A549 (cell line): ENCODE measurements at regions not wholly inside any gene's neighbourhood (a gene's known extent, or its start where the extent isn't known, plus 50 kb on each side); places are given as distances from the start of the nearest gene placed in this dataset.

Experiments used
- CTCF ChIP-seq: fragments of >200 bp; sonication (Bioruptor Twin); formaldehyde crosslinking; IDR thresholded peaks from 3 replicates; pipeline ENCODE4 v1.5.1; 2016
- EP300 ChIP-seq, 2 experiments: fragments of >200 bp; sonication (Bioruptor Twin); formaldehyde crosslinking; IDR thresholded peaks; 2 replicates in 1 of 2; 3 replicates in 1 of 2; pipeline ENCODE4 v1.6.1; 2016 to 2017
- RAD21 ChIP-seq, 2 experiments: fragments of >200 bp in 1 of 2; sonication (Bioruptor Twin) in 1 of 2; formaldehyde crosslinking in 1 of 2; IDR thresholded peaks in 1 of 2; conservative IDR thresholded peaks in 1 of 2; 2 replicates in 1 of 2; 3 replicates in 1 of 2; pipeline ENCODE4 v1.6.1; 2012 to 2018; ENCODE audit warnings: inconsistent platforms in 1 of 2
- RFX5 ChIP-seq: fragments of 450-650 bp; IDR thresholded peaks from 2 replicates; pipeline ENCODE4 v1.7.1; 2014; ENCODE audit warnings: antibody characterized with exemption, mild to moderate bottlenecking, moderate library complexity

GRCh38 chr7:51467384-51468017, 150.9 kb upstream of the COBL start:
- no peak for TF ChIP-seq EP300 (IDR thresholded peaks at IDR 0.05)
- no peak for TF ChIP-seq CTCF
- TF ChIP-seq RFX5 = no peak
- TF ChIP-seq RAD21 (conservative IDR thresholded peaks at IDR 0.05 in 1 of 2, IDR thresholded peaks at IDR 0.05 in 1 of 2) = no peak
